ENCODE measurements at regions not wholly inside any gene's neighbourhood (a gene's known extent, or its start where the extent isn't known, plus 50 kb on each side); places are given as distances from the start of the nearest gene placed in this dataset.
"Not testable (repeated sequence)": the region's sequence is repeated elsewhere in the genome, so short reads cannot be mapped to it uniquely, and the experiment has no call there.

DNA sequence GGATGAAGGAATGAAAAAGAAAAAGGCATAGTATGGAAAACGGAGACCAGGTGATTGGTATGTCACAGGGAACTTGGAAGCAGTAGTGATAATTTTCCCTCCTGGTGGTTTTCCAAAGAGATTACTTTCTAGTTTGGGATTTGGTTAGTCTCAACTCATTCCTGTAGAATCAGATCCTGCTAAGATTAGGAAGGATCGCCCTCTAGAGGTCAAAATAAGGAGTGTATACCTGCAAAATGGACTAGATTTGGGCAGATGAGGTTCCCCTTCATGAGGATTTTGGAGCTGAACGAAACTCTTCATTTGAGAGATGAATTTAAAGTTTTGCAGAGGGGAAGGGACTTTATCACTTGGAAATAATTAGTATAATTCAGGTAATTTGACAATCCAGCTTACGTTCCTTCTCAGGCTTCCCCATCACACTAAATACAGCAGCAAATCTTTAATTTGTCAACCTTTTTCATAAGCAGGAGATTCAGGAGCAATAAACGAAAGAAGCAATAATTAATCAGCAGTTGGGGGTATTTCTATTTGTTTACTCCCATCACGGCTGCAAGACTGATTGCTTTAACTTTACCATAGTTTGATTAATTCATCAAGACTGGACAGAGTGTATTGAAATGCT lies 65.2 kb downstream of the CCDC195 start:
- peak; percentile 35 for DNase-seq (ENCODE audit: low read depth)

DNA sequence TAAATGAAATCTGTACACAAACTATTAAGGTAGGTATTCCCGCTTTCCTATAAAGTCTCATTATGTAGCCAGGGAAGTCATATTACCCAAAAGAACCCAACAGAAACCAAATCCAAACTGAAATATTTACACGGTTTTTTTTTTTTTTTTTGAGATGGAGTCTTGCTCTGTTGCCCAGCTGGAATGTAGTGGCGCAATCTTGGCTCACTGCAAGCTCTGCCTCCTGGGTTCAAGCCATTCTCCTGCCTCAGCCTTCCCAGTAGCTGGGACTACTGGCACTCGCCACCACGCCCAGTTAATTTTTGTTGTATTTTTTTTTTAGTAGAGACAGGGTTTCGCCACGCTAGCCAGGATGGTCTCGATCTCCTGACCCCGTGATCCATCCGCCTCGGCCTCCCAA lies 62.5 kb upstream of the CUL3 start:
- not testable (repeated sequence) for DNase-seq (ENCODE audit: low read depth)

DNA sequence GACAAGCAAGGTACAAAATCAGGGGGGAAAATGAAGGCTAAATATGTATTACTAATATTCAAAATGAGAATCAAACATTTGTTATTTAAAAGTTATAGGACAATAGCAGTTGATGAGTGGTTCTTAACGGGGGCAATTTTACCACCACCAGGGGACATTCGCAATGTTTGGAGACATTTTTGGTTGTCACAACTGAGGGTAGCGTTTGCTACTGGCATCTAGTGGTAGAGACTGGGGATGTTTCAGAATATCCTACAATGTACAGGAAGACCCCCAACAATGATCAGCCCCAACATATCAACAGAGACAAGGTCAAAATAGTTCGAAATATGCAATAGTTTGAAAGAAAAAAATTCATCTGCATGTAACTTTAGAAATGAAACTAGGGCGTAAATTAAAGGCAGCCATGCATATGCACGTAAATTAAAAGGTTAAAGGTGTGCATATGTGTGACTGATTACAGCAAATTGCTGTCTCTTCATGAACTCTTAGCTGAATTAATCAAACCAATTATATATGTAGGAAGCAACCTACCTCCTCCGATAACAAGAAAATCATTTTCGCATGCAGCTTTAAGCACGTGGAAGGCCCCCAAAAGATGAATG lies 61.2 kb upstream of the CUL3 start:
- DNase-seq (ENCODE audit: low read depth) = no peak

DNA sequence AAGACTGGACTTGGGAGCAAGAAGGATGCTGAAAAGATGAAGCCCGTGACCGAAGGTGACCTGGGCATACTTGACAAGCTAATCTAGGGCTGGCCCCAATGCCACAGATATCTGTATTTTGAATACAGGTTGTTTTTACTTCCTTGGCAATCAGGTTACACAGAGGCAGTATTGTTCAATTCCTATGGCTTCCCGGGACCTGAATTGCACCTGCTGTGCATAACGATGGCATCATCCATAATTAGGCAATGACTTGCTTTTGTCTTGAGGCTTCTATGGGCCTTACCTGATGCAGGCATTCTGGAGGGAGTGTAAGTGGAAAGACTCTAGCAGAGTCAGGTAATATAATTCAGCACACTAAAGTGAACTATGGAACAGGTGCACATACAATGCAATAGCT lies 60.6 kb upstream of the CUL3 start:
- DNase-seq (ENCODE audit: low read depth) = no peak

DNA sequence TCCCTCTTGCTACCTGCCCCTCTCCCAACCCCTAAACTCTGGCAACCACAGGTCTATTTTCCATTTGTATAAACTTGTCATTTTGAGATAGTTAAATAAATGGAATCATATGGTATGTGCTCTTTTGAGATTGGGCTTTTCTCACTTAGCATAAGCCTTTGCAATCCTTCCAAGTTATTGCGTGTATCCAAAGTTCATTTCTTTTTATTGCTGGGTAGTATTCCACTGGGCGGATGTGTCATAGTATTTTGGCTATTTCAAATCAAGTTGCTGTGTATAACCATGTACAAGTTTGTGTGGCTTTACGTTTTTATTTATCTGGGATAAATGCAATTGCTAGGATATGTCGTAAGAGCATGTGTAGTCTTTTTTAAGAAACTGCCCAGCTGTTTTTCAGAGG lies 55.5 kb upstream of the CUL3 start:
- DNase-seq (ENCODE audit: low read depth) = no peak

DNA sequence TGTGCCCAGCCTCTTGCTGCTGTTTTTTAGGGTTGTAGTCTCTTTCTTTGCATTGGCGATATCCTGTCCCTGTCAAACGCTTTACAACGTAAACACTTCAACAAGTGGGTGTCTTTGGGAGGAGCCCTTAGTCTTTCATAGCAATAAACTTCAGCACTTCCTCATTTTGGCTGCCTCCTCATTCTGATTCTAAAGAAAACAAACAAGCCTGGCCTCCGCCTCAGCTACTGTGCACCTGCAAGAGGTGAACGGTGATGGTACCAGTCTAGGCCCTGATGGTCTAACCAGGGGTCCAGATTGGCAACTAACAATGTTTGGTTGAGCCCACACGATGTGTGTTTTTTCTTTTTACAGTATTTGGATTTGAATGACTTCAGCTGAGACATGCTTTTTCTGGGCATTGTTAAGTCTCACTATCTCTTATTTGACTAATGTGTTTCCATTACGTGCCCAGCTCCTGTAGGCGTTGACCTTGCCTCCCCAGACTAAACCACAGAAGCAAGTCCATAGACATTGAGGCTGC lies 53.2 kb upstream of the CUL3 start:
- DNase-seq (ENCODE audit: low read depth) = no peak

All from forelimb muscle (tissue), 1 donor.